Fibroblast of lung (primary cell): ENCODE measurements at regions not wholly inside any gene's neighbourhood (a gene's known extent, or its start where the extent isn't known, plus 50 kb on each side); places are given as distances from the start of the nearest gene placed in this dataset.

Experiments used
- DNase-seq, 2 donors: peaks; one replicate each; pipeline versions ENCODE4 v3.0.0 to v3.0.0-alpha.2; 2010; ENCODE audit warnings: low read depth in 2 of 2
- H2AFZ ChIP-seq: 2 replicates; pipeline ENCODE4 v1.5.1; 2012; ENCODE audit warnings: low read length, control low read depth, inconsistent platforms
- H3K27ac ChIP-seq: 2 replicates; pipeline ENCODE4 v1.5.1; 2011; ENCODE audit warnings: low read length, control low read depth; ENCODE audit not compliant: insufficient read depth
- H3K27me3 ChIP-seq: 2 replicates; pipeline ENCODE4 v1.5.1; 2011; ENCODE audit warnings: mild to moderate bottlenecking, low read length; ENCODE audit not compliant: control insufficient read depth, insufficient read depth
- H3K36me3 ChIP-seq: 2 replicates; pipeline ENCODE4 v1.5.1; 2011; ENCODE audit warnings: low read length; ENCODE audit not compliant: control insufficient read depth, insufficient read depth
- H3K4me1 ChIP-seq: 2 replicates; pipeline ENCODE4 v1.5.1; 2011; ENCODE audit warnings: low read length; ENCODE audit not compliant: control insufficient read depth, insufficient read depth; ENCODE audit errors: extremely low read depth
- H3K4me2 ChIP-seq: 2 replicates; pipeline ENCODE4 v1.5.1; 2011; ENCODE audit warnings: low read length, control low read depth; ENCODE audit not compliant: insufficient read depth; ENCODE audit errors: extremely low read depth
- H3K4me3 ChIP-seq, 4 experiments: fragments of 200-600 bp in 1 of 4; sonication (generic) in 1 of 4; replicated peaks in 1 of 4; 2 replicates each; pipeline ENCODE4 v1.5.1; 2011 to 2016; ENCODE audit warnings: low read length in 4 of 4, low read depth in 3 of 4, mild to moderate bottlenecking in 3 of 4, control low read depth in 2 of 4, inconsistent platforms in 1 of 4, mixed read lengths in 1 of 4; ENCODE audit not compliant: insufficient read depth in 1 of 4; ENCODE audit errors: control extremely low read depth in 1 of 4
- H3K79me2 ChIP-seq: 2 replicates; pipeline ENCODE4 v1.5.1; 2012; ENCODE audit warnings: mild to moderate bottlenecking, low read length, inconsistent platforms; ENCODE audit not compliant: control insufficient read depth, insufficient read depth
- H3K9ac ChIP-seq: 2 replicates; pipeline ENCODE4 v1.5.1; 2011; ENCODE audit warnings: mild to moderate bottlenecking, low read length, control low read depth; ENCODE audit not compliant: insufficient read depth
- H3K9me3 ChIP-seq: 2 replicates; pipeline ENCODE4 v1.5.1; 2012; ENCODE audit warnings: low read depth, low read length; ENCODE audit not compliant: control insufficient read depth, insufficient read depth
- H4K20me1 ChIP-seq: 2 replicates; pipeline ENCODE4 v1.5.1; 2011; ENCODE audit warnings: low read length; ENCODE audit not compliant: control insufficient read depth, insufficient read depth; ENCODE audit errors: extremely low read depth
- CTCF ChIP-seq, 2 donors: IDR thresholded peaks in 1 of 2; conservative IDR thresholded peaks in 1 of 2; 1 replicate in 1 of 2; 2 replicates in 1 of 2; pipeline ENCODE4 v1.5.1; 2011 to 2012; ENCODE audit warnings: low read length in 2 of 2, control low read depth in 1 of 2, inconsistent platforms in 1 of 2, low read depth in 1 of 2, mild to moderate bottlenecking in 1 of 2
- EZH2 ChIP-seq: IDR thresholded peaks from 2 replicates; pipeline ENCODE4 v1.5.1; 2012; ENCODE audit warnings: low read length, control low read depth, mild to moderate bottlenecking; ENCODE audit errors: missing control alignments

GRCh38 chr20:48350313-48350988 lies 477.3 kb downstream of the PREX1 start:
- Histone ChIP-seq H3K79me2 (no peaks in the 10 kb centered on the region), H3K27ac (no peak overlapping the region), H3K9ac (no peak overlapping the region), H3K36me3 (no peaks in the 10 kb centered on the region), H3K4me2 (no peak overlapping the region), H3K4me1 (no peaks in the 10 kb centered on the region), H4K20me1 (no peaks in the 10 kb centered on the region), H3K9me3 (no peaks in the 10 kb centered on the region), H3K4me3 (no peak overlapping the region), H2AFZ (no peak overlapping the region), H3K27me3 (no peaks in the 10 kb centered on the region)
- no peak for TF ChIP-seq EZH2
- TF ChIP-seq CTCF (conservative IDR thresholded peaks at IDR 0.05 in 1 of 2, IDR thresholded peaks at IDR 0.05 in 1 of 2; ENCODE audit: low read depth in 1 of 2, low read length in 2 of 2) = no peak
- no peak for DNase-seq

- Histone ChIP-seq H3K4me3 (no peak overlapping the region), H2AFZ (no peak overlapping the region), H3K4me2 (no peak overlapping the region), H3K36me3 (no peaks in the 10 kb centered on the region), H3K79me2 (no peaks in the 10 kb centered on the region), H3K27me3 (no peaks in the 10 kb centered on the region), H3K4me1 (no peaks in the 10 kb centered on the region), H4K20me1 (no peaks in the 10 kb centered on the region), H3K9ac (no peak overlapping the region), H3K9me3 (no peaks in the 10 kb centered on the region), H3K27ac (no peak overlapping the region)
- DNase-seq = no peak
- TF ChIP-seq CTCF (conservative IDR thresholded peaks at IDR 0.05 in 1 of 2, IDR thresholded peaks at IDR 0.05 in 1 of 2; ENCODE audit: low read depth in 1 of 2, low read length in 2 of 2) = no peak
- TF ChIP-seq EZH2 = no peak
Observed at GRCh38 chr20:48349656-48350055, 478.1 kb downstream of the PREX1 start.

GRCh38 chr20:48348022-48348421 lies 479.8 kb downstream of the PREX1 start:
- Histone ChIP-seq H3K4me2 (no peak overlapping the region), H3K36me3 (no peaks in the 10 kb centered on the region), H3K27me3 (no peaks in the 10 kb centered on the region), H3K79me2 (no peaks in the 10 kb centered on the region), H3K9me3 (no peaks in the 10 kb centered on the region), H3K9ac (no peak overlapping the region), H3K4me3 (no peak overlapping the region), H3K4me1 (no peaks in the 10 kb centered on the region), H2AFZ (no peak overlapping the region), H3K27ac (no peak overlapping the region), H4K20me1 (no peaks in the 10 kb centered on the region)
- no peak for TF ChIP-seq CTCF (conservative IDR thresholded peaks at IDR 0.05 in 1 of 2, IDR thresholded peaks at IDR 0.05 in 1 of 2; ENCODE audit: low read depth in 1 of 2, low read length in 2 of 2)
- TF ChIP-seq EZH2 = no peak
- DNase-seq = no peak
